ENCODE measurements at regions not wholly inside any gene's neighbourhood (a gene's known extent, or its start where the extent isn't known, plus 50 kb on each side); places are given as distances from the start of the nearest gene placed in this dataset.

GRCh38 chr4:1534095-1534872 lies 128.0 kb upstream of the NKX1-1 start:
- TF ChIP-seq, protein P1, sequence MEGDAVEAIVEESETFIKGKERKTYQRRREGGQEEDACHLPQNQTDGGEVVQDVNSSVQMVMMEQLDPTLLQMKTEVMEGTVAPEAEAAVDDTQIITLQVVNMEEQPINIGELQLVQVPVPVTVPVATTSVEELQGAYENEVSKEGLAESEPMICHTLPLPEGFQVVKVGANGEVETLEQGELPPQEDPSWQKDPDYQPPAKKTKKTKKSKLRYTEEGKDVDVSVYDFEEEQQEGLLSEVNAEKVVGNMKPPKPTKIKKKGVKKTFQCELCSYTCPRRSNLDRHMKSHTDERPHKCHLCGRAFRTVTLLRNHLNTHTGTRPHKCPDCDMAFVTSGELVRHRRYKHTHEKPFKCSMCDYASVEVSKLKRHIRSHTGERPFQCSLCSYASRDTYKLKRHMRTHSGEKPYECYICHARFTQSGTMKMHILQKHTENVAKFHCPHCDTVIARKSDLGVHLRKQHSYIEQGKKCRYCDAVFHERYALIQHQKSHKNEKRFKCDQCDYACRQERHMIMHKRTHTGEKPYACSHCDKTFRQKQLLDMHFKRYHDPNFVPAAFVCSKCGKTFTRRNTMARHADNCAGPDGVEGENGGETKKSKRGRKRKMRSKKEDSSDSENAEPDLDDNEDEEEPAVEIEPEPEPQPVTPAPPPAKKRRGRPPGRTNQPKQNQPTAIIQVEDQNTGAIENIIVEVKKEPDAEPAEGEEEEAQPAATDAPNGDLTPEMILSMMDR (IDR thresholded peaks at IDR 0.05) = no peak
- TF ChIP-seq POLR2AphosphoS5 (IDR thresholded peaks at IDR 0.05) (no peak), POLR2A (IDR thresholded peaks at IDR 0.05) (no peak)

Data from transverse colon (tissue), 4 donors.